Stomach (tissue), 4 donors: ENCODE measurements at regions not wholly inside any gene's neighbourhood (a gene's known extent, or its start where the extent isn't known, plus 50 kb on each side); places are given as distances from the start of the nearest gene placed in this dataset.

Experiments used
- CTCF ChIP-seq, 7 experiments: fragments of 450-650 bp in 4 of 7; fragments of 200-600 bp in 3 of 7; sonication (generic) in 3 of 7; IDR thresholded peaks; one replicate each; pipeline ENCODE4 v1.5.1; 2016 to 2019; ENCODE audit warnings: antibody characterized with exemption in 7 of 7, control low read depth in 2 of 7, mild to moderate bottlenecking in 1 of 7
- EP300 ChIP-seq: sonication (generic); formaldehyde crosslinking; IDR thresholded peaks from one replicate; pipeline ENCODE4 v1.6.1; 2017; ENCODE audit warnings: antibody characterized with exemption
- POLR2A ChIP-seq, 4 donors: fragments of 450-650 bp; IDR thresholded peaks; one replicate each; pipeline ENCODE4 v1.6.1; 2016; ENCODE audit warnings: antibody characterized with exemption in 4 of 4, control low read depth in 2 of 4, mild to moderate bottlenecking in 1 of 4, moderate library complexity in 1 of 4
- POLR2AphosphoS5 ChIP-seq, 3 donors: sonication (generic); formaldehyde crosslinking; IDR thresholded peaks; one replicate each; pipeline ENCODE4 v1.6.1; 2016; ENCODE audit warnings: antibody characterized with exemption in 3 of 3

- TF ChIP-seq CTCF (IDR thresholded peaks at IDR 0.05) = no peak
- TF ChIP-seq EP300 = no peak
- TF ChIP-seq POLR2A (IDR thresholded peaks at IDR 0.05) = no peak
- no peak for TF ChIP-seq POLR2AphosphoS5 (IDR thresholded peaks at IDR 0.05)
Observed at GRCh38 chr13:105908586-105908985, 626.9 kb downstream of the EFNB2 start.
